Brain microvascular endothelial cell (primary cell): ENCODE measurements at regions not wholly inside any gene's neighbourhood (a gene's known extent, or its start where the extent isn't known, plus 50 kb on each side); places are given as distances from the start of the nearest gene placed in this dataset.

ENCODE experiments used
- DNase-seq: peaks from one replicate; pipeline ENCODE4 v3.0.0-alpha.2; 2020
- H3K27ac ChIP-seq: fragments of 250-450 bp; sonication (Bioruptor Pico); 2 replicates; pipeline ENCODE4 v1.5.1; 2020; ENCODE audit warnings: mild to moderate bottlenecking, moderate library complexity
- H3K27me3 ChIP-seq: fragments of 250-450 bp; sonication (Bioruptor Pico); replicated peaks from 2 replicates; pipeline ENCODE4 v1.5.1; 2020; ENCODE audit warnings: mild to moderate bottlenecking
- H3K36me3 ChIP-seq: fragments of 250-450 bp; sonication (Bioruptor Pico); replicated peaks from 2 replicates; pipeline ENCODE4 v1.5.1; 2020; ENCODE audit warnings: mild to moderate bottlenecking
- H3K4me3 ChIP-seq: 2 replicates; pipeline ENCODE4 v1.5.1; 2011; ENCODE audit warnings: low read depth, mild to moderate bottlenecking, control low read depth, low read length, moderate library complexity
- in situ Hi-C: cut with HindIII; loops from 2 replicates; pipeline ENCODE4 v1.10.0; 2017; ENCODE audit warnings: low sequenced_read_pairs, low pct_ligation_motif_present
- TF ChIP-seq, protein P1 (sequence below): IDR thresholded peaks from 2 replicates; pipeline ENCODE4 v1.5.1; 2011; ENCODE audit warnings: low read depth, mild to moderate bottlenecking, moderate library complexity, low read length, control low read depth, inconsistent platforms; ENCODE audit errors: missing control alignments

DNA sequence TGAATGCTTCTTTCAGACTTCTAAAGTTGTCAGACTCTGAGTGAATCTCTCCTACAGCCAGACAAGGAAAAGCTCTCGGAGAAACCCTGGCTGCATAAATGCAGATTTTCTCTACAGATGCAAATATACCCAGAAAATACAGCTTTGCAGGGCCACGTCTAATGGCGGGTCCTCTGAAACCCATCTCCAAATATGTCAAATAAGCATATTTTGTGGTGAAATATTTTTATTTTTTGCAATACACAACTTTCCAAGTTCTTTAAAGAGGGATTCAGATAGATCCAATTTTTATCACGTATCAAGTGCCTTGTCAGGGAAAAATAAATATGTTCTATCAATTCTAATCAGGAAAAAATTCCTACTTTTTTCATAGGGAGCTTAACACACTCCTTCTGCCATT is 229.4 kb downstream of the SI start:
- Histone ChIP-seq H3K27ac (no peak overlapping the region), H3K27me3 (no peaks in the 10 kb centered on the region), H3K36me3 (no peaks in the 10 kb centered on the region), H3K4me3 (no peak overlapping the region)
- TF ChIP-seq, protein P1, sequence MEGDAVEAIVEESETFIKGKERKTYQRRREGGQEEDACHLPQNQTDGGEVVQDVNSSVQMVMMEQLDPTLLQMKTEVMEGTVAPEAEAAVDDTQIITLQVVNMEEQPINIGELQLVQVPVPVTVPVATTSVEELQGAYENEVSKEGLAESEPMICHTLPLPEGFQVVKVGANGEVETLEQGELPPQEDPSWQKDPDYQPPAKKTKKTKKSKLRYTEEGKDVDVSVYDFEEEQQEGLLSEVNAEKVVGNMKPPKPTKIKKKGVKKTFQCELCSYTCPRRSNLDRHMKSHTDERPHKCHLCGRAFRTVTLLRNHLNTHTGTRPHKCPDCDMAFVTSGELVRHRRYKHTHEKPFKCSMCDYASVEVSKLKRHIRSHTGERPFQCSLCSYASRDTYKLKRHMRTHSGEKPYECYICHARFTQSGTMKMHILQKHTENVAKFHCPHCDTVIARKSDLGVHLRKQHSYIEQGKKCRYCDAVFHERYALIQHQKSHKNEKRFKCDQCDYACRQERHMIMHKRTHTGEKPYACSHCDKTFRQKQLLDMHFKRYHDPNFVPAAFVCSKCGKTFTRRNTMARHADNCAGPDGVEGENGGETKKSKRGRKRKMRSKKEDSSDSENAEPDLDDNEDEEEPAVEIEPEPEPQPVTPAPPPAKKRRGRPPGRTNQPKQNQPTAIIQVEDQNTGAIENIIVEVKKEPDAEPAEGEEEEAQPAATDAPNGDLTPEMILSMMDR: no peak
- no peak for DNase-seq
- in situ Hi-C loops: no loop called here

DNA sequence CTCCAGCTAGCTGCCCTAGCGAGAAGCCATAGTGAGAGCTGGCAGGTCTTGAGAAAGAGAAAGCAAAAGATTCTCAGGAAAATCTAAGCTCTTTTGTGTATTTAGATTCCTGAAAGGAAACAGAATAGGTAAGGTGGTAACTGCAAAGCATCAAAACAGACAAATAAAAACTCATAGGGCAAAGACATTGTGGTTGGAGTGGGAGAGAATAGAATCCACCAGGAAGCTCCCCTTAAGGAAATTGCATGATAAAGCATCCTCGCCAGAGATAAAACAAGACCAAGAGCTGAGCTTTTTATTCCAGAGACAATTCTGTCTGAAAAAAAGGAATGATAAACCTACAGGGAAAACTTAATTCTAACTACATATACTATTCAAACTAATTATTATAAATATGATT is 232.6 kb downstream of the SI start:
- Histone ChIP-seq H3K27ac (no peak overlapping the region), H3K4me3 (no peak overlapping the region)

DNA sequence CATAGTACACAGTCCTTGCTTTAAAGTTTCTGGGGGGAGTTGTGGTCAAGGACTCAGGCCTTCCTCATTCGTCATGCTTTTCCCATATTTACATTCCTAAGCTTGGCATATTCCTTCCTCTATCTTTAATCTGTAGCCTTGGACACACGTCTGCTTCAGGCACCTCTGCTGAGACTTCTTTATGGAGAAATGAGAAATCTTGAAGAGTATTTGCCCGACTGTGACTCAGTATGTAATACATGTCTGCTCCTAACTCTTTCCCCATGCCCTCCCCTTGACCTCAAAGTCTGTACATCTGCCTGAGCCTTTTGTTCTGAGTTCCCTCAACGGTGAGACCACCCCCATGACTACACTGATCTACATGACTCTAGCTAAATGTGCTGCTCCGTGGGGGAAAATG is 246.1 kb downstream of the SI start:
- TF ChIP-seq, protein P1: no peak

More for the DNA sequence above, 232.6 kb downstream of the SI start:
- H3K27me3 ChIP-seq: no peaks in the 10 kb centered on the region
- no peaks in the 10 kb centered on the region for H3K36me3 ChIP-seq
- TF ChIP-seq, protein P1: no peak
- in situ Hi-C loops: no loop called here
- DNase-seq: no peak

DNA sequence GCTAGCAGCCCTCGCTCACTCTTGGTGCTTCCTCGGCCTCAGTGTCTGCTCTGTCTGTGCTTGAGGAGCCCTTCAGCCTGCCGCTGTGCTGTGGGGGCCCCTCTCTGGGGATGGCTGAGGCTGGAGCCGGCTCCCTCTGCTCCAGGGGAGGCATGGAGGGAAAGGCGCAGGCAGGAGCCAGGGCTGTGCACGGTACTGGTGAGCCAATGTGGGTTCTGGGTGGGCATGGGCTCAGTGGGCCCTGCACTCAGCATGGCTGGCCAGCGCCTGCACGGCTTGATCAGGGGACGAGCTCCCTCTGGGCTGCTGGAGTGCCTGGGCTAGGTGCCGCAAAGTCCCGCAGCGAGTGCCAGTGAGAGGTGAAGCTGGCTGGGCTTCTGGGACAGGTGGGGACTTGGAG is 260.0 kb downstream of the SI start:
- no peak overlapping the region for H3K4me3 ChIP-seq
- in situ Hi-C loops: no loop called here
- no peaks in the 10 kb centered on the region for H3K36me3 ChIP-seq
- DNase-seq: no peak
- TF ChIP-seq, protein P1: no peak
- H3K27me3 ChIP-seq: no peaks in the 10 kb centered on the region
- H3K27ac ChIP-seq: no peak overlapping the region

More for the DNA sequence above, 246.1 kb downstream of the SI start:
- H3K27me3 ChIP-seq: no peaks in the 10 kb centered on the region
- no peaks in the 10 kb centered on the region for H3K36me3 ChIP-seq
- H3K4me3 ChIP-seq: no peak overlapping the region
- H3K27ac ChIP-seq: no peak overlapping the region
- in situ Hi-C loops: no loop called here
- peak; percentile 3 for DNase-seq

DNA sequence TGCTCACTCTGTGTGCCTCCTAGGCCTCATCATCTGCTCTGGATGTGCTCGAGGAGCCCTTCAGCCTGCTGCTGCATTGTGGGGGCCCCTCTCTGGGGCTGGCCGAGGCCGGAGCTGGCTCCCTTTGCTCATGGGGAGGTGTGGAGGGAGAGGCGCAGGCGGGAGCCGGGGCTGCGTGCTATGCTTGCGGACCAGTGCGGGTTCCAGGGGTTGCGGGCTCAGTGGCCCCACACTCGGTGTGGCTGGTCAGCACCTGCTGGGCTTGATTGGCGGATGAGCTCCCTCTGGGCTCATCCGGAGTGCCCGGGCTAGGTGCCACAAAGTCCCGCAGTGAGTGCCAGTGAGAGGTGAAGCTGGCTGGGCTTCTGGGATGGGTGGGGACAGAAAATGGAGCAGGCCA is 264.2 kb downstream of the SI start:
- no peak for DNase-seq
- no peak overlapping the region for H3K27ac ChIP-seq
- TF ChIP-seq, protein P1: no peak
- H3K36me3 ChIP-seq: no peaks in the 10 kb centered on the region
- no peak overlapping the region for H3K4me3 ChIP-seq
- no peaks in the 10 kb centered on the region for H3K27me3 ChIP-seq
- in situ Hi-C loops: no loop called here

DNA sequence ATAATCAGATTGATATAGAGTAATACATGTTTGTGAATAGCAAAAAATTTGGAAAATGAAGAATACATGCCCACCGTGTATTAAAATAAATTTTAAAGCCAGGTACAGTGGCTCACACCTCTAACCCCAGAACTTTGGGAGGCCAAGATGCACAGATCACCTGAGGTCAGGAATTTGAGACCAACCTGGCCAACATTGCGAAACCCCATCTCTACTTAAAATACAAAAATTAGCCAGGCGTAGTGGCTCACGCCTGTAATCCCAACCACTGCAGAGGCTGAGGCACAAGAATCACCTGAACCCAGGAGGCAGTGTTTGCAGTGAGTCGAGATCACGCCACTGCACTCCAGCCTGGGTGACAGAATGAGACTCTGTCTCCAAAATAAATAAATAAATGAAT is 266.3 kb downstream of the SI start:
- in situ Hi-C loops: no loop called here
- no peaks in the 10 kb centered on the region for H3K27me3 ChIP-seq

More for the DNA sequence above, 266.3 kb downstream of the SI start:
- no peak for DNase-seq
- no peaks in the 10 kb centered on the region for H3K36me3 ChIP-seq
- TF ChIP-seq, protein P1: no peak
- no peak overlapping the region for H3K4me3 ChIP-seq
- H3K27ac ChIP-seq: no peak overlapping the region
